ENCODE measurements at regions not wholly inside any gene's neighbourhood (a gene's known extent, or its start where the extent isn't known, plus 50 kb on each side); places are given as distances from the start of the nearest gene placed in this dataset.

DNA sequence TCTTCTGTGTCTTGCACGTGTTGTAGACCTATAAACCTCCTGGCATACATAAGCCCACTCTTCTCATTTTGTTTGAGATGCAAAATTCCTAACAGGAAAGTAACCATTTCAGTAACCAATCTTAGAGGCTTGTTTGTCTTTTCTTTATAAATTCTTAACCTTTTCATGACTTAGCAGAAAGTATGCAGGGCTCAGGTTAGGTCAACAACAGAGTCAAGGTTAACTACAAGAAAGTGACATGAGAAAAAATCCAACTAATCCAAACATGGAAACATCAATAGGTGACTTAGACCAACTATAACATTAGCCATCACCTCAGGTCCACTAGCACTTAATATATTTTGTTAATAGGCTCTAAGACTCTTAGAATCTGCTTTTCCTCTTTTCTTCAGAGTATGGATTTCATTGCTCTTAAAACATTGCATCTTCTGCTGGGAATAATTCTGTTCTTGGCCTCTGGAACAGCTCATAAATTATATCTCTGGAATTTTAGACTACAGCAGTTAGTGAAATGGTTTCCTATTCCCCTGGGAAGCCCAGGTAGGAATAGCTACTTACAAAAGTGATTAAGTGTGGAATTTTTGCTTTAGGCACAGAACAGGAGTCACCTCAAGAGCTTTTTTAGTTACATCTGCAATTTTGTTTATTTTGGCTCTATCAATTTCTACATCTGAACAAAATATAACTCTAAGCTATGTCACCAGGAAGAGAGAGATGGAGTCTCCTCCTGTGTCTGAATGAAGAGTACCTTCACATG lies 155.3 kb upstream of the ANKRD55 start (continued):
- TF ChIP-seq, protein P1, sequence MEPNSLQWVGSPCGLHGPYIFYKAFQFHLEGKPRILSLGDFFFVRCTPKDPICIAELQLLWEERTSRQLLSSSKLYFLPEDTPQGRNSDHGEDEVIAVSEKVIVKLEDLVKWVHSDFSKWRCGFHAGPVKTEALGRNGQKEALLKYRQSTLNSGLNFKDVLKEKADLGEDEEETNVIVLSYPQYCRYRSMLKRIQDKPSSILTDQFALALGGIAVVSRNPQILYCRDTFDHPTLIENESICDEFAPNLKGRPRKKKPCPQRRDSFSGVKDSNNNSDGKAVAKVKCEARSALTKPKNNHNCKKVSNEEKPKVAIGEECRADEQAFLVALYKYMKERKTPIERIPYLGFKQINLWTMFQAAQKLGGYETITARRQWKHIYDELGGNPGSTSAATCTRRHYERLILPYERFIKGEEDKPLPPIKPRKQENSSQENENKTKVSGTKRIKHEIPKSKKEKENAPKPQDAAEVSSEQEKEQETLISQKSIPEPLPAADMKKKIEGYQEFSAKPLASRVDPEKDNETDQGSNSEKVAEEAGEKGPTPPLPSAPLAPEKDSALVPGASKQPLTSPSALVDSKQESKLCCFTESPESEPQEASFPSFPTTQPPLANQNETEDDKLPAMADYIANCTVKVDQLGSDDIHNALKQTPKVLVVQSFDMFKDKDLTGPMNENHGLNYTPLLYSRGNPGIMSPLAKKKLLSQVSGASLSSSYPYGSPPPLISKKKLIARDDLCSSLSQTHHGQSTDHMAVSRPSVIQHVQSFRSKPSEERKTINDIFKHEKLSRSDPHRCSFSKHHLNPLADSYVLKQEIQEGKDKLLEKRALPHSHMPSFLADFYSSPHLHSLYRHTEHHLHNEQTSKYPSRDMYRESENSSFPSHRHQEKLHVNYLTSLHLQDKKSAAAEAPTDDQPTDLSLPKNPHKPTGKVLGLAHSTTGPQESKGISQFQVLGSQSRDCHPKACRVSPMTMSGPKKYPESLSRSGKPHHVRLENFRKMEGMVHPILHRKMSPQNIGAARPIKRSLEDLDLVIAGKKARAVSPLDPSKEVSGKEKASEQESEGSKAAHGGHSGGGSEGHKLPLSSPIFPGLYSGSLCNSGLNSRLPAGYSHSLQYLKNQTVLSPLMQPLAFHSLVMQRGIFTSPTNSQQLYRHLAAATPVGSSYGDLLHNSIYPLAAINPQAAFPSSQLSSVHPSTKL (CRISPR knock-in tag; IDR thresholded peaks at IDR 0.05), result peak; percentile 90
- peak; percentile 17; the same call in 1 of the 2 replicates for TF ChIP-seq ZNF644 (CRISPR knock-in tag; IDR thresholded peaks at IDR 0.05; ENCODE audit: low read depth)
- TF ChIP-seq PHF20 (CRISPR knock-in tag; IDR thresholded peaks at IDR 0.05), result no peak
- peak; percentile 50 to 56 for TF ChIP-seq MAFK (conservative IDR thresholded peaks at IDR 0.05 in 1 of 2, IDR thresholded peaks at IDR 0.05 in 1 of 2; ENCODE audit: low read length in 2 of 2)
- TF ChIP-seq NR1H2 (CRISPR knock-in tag; IDR thresholded peaks at IDR 0.05; ENCODE audit: borderline replicate concordance, low read depth), result no peak
- no peak for TF ChIP-seq ZNF33B (CRISPR knock-in tag; IDR thresholded peaks at IDR 0.05)
- peak; percentile 96 for TF ChIP-seq GFI1 (CRISPR knock-in tag; IDR thresholded peaks at IDR 0.05; ENCODE audit: borderline replicate concordance)
- TF ChIP-seq, protein P2, sequence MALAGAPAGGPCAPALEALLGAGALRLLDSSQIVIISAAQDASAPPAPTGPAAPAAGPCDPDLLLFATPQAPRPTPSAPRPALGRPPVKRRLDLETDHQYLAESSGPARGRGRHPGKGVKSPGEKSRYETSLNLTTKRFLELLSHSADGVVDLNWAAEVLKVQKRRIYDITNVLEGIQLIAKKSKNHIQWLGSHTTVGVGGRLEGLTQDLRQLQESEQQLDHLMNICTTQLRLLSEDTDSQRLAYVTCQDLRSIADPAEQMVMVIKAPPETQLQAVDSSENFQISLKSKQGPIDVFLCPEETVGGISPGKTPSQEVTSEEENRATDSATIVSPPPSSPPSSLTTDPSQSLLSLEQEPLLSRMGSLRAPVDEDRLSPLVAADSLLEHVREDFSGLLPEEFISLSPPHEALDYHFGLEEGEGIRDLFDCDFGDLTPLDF (CRISPR knock-in tag; IDR thresholded peaks at IDR 0.05), result peak; percentile 26; the same call in 1 of the 2 replicates
- TF ChIP-seq RNF2 (conservative IDR thresholded peaks at IDR 0.05; ENCODE audit: low read depth), result no peak
- peak; percentile 68 for TF ChIP-seq PPARG (CRISPR knock-in tag; conservative IDR thresholded peaks at IDR 0.05)
- no peak for TF ChIP-seq ARNT (IDR thresholded peaks at IDR 0.05)
- no peak for TF ChIP-seq ZFP37 (CRISPR knock-in tag; IDR thresholded peaks at IDR 0.05; ENCODE audit: borderline replicate concordance)
- no peak for TF ChIP-seq ZNF816 (CRISPR knock-in tag; IDR thresholded peaks at IDR 0.05; ENCODE audit: borderline replicate concordance)
- TF ChIP-seq, protein P3, sequence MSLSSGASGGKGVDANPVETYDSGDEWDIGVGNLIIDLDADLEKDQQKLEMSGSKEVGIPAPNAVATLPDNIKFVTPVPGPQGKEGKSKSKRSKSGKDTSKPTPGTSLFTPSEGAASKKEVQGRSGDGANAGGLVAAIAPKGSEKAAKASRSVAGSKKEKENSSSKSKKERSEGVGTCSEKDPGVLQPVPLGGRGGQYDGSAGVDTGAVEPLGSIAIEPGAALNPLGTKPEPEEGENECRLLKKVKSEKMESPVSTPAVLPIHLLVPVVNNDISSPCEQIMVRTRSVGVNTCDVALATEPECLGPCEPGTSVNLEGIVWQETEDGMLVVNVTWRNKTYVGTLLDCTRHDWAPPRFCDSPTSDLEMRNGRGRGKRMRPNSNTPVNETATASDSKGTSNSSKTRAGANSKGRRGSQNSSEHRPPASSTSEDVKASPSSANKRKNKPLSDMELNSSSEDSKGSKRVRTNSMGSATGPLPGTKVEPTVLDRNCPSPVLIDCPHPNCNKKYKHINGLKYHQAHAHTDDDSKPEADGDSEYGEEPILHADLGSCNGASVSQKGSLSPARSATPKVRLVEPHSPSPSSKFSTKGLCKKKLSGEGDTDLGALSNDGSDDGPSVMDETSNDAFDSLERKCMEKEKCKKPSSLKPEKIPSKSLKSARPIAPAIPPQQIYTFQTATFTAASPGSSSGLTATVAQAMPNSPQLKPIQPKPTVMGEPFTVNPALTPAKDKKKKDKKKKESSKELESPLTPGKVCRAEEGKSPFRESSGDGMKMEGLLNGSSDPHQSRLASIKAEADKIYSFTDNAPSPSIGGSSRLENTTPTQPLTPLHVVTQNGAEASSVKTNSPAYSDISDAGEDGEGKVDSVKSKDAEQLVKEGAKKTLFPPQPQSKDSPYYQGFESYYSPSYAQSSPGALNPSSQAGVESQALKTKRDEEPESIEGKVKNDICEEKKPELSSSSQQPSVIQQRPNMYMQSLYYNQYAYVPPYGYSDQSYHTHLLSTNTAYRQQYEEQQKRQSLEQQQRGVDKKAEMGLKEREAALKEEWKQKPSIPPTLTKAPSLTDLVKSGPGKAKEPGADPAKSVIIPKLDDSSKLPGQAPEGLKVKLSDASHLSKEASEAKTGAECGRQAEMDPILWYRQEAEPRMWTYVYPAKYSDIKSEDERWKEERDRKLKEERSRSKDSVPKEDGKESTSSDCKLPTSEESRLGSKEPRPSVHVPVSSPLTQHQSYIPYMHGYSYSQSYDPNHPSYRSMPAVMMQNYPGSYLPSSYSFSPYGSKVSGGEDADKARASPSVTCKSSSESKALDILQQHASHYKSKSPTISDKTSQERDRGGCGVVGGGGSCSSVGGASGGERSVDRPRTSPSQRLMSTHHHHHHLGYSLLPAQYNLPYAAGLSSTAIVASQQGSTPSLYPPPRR (CRISPR knock-in tag; IDR thresholded peaks at IDR 0.05; ENCODE audit: borderline replicate concordance), result peak; percentile 56; the same call in 1 of the 2 replicates
- no peak for TF ChIP-seq GTF3A (CRISPR knock-in tag; conservative IDR thresholded peaks at IDR 0.05)
- TF ChIP-seq, protein P4, sequence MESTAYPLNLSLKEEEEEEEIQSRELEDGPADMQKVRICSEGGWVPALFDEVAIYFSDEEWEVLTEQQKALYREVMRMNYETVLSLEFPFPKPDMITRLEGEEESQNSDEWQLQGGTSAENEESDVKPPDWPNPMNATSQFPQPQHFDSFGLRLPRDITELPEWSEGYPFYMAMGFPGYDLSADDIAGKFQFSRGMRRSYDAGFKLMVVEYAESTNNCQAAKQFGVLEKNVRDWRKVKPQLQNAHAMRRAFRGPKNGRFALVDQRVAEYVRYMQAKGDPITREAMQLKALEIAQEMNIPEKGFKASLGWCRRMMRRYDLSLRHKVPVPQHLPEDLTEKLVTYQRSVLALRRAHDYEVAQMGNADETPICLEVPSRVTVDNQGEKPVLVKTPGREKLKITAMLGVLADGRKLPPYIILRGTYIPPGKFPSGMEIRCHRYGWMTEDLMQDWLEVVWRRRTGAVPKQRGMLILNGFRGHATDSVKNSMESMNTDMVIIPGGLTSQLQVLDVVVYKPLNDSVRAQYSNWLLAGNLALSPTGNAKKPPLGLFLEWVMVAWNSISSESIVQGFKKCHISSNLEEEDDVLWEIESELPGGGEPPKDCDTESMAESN (CRISPR knock-in tag; conservative IDR thresholded peaks at IDR 0.05), result no peak
- TF ChIP-seq TEAD3 (CRISPR knock-in tag; optimal IDR thresholded peaks at IDR 0.05; ENCODE audit: borderline replicate concordance), result peak; percentile 38
- TF ChIP-seq NCOA2 (CRISPR knock-in tag; IDR thresholded peaks at IDR 0.05), result peak; percentile 92
- no peak for TF ChIP-seq NFATC3 (CRISPR knock-in tag; IDR thresholded peaks at IDR 0.05)

All from HepG2 (cell line).